Spleen (tissue), 7 donors: ENCODE measurements at regions not wholly inside any gene's neighbourhood (a gene's known extent, or its start where the extent isn't known, plus 50 kb on each side); places are given as distances from the start of the nearest gene placed in this dataset.

ENCODE experiments used
- CTCF ChIP-seq, 11 experiments: fragments of 200-600 bp in 7 of 11; fragments of 450-650 bp in 4 of 11; sonication (generic) in 4 of 11; IDR thresholded peaks in 8 of 11; conservative IDR thresholded peaks in 3 of 11; 1 replicate in 7 of 11; 2 replicates in 4 of 11; pipeline versions ENCODE4 v1.4.0 to v1.8.0; 2016 to 2021; ENCODE audit warnings: antibody characterized with exemption in 11 of 11, inconsistent platforms in 4 of 11, mild to moderate bottlenecking in 1 of 11
- POLR2A ChIP-seq, 3 donors: fragments of 450-650 bp; IDR thresholded peaks; one replicate each; pipeline ENCODE4 v1.5.1; 2017; ENCODE audit warnings: antibody characterized with exemption in 3 of 3, mild to moderate bottlenecking in 1 of 3
- donor health status: DM: no; HTN: no; CAD: no; lungs with moderate emphysema.
- donor health status: DM: no; HTN: no; CAD: no.
- donor health status: DM: no; HTN: no; CAD: no.

- no peak for TF ChIP-seq CTCF (IDR thresholded peaks at IDR 0.05 in 8 of 11, conservative IDR thresholded peaks at IDR 0.05 in 3 of 11)
- no peak for TF ChIP-seq POLR2A (IDR thresholded peaks at IDR 0.05)
Observed at GRCh38 chr2:46837112-46837454, 78.5 kb downstream of the MCFD2 start.
